A172 (cell line): ENCODE measurements at regions not wholly inside any gene's neighbourhood (a gene's known extent, or its start where the extent isn't known, plus 50 kb on each side); places are given as distances from the start of the nearest gene placed in this dataset.
"Not testable (repeated sequence)": the region's sequence is repeated elsewhere in the genome, so short reads cannot be mapped to it uniquely, and the experiment has no call there.

Experiments used
- DNase-seq: peaks from one replicate; pipeline ENCODE4 v3.0.0-alpha.2; 2015; ENCODE audit warnings: low spot score

DNA sequence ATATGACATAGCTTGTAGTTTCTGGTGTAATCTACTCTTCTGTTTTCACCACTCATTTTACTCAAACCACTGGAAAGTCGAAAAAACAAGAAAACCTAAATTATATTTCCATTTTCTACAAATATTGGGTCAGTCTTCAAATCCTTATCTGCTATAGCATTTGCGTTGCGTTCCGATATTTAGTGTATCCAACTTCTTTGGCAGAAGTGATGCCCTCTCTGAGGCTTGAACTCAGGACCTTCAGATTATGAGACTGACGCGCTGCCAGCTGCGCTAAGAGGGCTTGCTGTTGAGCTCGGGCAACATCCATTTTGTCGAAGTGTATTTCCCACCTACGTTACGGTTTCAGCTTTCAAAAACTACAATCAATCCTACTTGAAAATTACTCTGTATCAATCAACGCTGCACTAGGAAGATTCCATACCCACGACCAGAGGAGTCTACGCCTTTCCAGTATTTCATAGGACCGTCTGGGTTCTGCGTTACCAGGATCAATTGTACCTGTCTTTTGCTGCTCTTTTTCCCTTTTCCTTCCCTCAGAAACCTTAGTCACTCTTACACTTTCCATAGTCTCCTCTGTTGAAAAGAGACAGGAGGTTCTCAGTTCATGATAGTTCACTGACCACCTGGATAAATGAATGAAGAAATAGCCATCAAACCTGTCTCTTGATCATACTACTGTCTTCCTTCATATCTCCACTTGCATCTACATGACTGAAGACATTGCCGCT lies 140.5 kb upstream of the ZNF322 start:
- DNase-seq: not testable (repeated sequence)

DNA sequence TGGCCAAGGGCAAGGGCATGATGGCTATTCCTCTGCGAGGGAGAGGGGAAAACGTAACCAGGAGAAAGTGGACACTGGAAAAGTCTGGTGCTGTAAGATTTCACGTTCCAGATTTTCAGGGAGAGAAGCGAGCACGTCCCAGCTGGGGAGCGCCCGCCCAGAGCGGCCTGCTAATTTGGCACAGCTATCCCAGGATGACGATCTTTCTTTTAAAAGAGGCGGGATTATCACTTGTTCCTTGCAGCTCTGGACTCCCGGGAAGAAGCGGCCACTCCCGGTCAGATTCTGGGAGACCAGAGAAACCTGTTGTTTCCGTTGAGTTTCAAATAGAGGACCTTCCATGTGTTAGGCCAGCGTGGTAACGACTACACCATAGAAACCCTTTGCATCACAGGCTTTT lies 144.2 kb upstream of the ZNF322 start:
- DNase-seq: not testable (repeated sequence)

DNA sequence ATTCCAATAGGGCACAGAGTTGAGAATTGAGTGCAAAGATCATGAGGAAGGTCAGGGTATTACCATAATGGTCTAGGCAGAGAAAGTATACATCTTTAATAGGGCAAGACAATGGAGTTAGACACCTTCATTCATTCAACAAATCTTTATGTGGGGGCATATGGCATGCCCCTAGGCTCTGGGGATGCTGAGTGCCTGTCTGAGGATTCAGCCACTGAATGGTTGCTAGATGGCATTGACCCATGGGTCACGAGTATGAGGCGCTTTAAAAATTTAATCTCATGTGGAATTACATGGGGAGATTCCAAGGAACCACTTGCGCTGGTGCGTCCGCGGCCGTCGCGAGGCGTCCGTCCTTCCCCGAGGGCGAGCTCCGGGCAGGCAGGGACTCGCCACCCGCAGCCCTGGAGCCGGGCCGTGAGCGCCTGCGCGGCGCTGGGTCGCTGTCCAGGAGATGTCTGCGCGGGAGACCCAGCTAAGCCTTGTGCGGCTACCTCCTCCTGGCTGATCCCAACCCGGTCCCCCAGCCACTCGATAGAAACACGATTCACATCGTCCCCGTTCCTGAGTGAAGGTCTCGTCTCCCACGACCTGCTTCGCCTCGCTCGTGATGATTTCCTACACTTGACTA lies 152.1 kb upstream of the ZNF322 start:
- not testable (repeated sequence) for DNase-seq

GRCh38 chr6:26818640-26819225 lies 159.2 kb upstream of the ZNF322 start:
- DNase-seq: not testable (repeated sequence)

GRCh38 chr6:26827965-26828364 lies 168.4 kb upstream of the ZNF322 start:
- DNase-seq: not testable (repeated sequence)

DNA sequence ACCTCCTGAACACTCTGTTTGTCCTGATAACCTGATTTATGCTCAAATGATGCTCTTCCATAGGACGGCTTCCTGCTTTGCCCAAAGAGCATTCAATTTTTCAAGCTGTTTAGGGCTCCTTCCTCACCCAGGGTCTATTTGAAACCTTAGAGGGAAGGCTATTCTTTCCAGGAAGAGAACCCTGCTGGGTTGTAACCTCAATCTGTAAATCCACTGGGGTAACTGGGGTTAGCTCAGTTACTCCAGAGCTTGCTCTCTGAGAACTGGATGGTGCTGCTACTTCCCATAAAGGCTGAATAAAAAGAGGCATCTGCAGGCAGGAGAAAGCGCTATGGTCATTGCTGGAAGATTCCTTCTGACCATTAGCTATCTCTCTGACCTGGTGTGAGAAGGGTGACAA lies 169.9 kb upstream of the ZNF322 start:
- not testable (repeated sequence) for DNase-seq

GRCh38 chr6:26830992-26831391 lies 171.4 kb upstream of the ZNF322 start:
- DNase-seq: not testable (repeated sequence)

DNA sequence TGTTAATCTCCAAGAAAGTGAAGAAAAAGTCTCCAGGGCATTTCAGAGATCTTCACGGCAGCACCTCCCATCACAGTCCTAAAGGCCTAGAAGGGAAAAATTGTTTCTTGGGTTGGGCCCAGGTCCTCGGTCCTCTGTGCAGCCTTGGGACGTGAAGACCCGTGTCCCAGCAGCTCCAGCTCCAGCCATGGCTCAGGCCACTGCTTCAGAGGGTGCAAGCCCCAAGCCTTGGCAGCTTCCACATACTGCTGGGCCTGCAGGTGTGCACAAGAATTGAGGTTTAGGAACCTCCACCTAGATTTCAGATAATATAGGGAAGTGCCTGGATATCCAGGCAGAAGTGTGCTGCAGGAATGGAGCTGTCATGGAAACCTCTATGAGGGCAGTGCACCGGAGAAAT lies 176.2 kb upstream of the ZNF322 start:
- DNase-seq: not testable (repeated sequence)

- not testable (repeated sequence) for DNase-seq
Measured at GRCh38 chr6:26836657-26837056, 177.1 kb upstream of the ZNF322 start.

DNA sequence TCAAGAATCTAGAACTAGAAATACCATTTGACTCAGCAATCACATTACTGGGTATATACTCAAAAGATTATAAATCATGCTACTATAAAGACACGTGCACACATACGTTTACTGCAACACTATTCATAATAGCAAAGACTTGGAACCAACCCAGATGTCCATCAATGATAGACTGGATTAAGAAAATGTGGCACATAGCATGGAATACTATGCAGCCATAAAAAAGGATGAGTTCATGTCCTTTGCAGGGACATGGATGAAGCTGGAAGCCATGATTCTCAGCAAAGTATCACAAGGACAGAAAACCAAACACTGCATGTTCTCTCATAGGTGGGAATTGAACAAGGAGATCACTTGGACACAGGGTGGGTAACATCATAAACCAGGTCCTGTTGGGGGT lies 185.3 kb upstream of the ZNF322 start:
- DNase-seq: not testable (repeated sequence)

DNA sequence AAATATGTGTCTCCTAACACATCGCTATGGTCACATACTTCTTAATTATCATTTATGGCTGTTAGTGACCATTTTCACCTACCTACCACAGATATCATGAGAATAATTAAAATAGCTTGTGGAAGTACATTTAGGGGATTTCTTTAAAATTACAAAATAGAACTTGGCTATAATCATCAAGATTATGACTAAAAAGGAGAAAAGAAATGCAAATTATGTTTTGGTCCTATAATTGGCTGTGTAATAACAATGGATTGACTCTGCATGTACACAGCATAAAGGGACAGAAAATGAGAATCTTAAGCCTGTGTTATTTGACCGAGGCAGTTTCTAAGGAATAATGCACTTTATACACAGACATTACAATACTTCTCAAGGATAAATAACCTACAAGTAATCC lies 197.7 kb upstream of the ZNF322 start:
- not testable (repeated sequence) for DNase-seq

GRCh38 chr6:26859067-26859770 lies 199.7 kb upstream of the ZNF322 start:
- not testable (repeated sequence) for DNase-seq

DNA sequence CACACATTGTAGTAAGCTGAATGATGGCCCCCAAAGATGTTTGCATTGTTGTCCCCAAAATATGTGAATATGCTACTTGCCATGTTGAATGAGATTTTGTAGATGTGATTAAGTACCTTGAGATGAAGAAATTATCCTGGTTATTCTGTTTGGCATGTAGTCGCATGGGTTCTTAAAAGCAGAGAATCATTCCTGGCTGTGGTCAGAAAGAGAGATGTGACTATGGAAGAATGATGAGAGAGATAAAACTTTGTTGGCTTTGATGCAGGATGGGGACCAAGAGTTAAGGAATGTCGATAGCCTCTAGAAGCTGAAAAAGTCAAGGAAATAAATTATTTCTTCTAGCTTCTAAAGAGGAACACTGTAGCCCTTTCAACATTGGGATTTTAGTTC lies 200.2 kb upstream of the ZNF322 start:
- DNase-seq: not testable (repeated sequence)

DNA sequence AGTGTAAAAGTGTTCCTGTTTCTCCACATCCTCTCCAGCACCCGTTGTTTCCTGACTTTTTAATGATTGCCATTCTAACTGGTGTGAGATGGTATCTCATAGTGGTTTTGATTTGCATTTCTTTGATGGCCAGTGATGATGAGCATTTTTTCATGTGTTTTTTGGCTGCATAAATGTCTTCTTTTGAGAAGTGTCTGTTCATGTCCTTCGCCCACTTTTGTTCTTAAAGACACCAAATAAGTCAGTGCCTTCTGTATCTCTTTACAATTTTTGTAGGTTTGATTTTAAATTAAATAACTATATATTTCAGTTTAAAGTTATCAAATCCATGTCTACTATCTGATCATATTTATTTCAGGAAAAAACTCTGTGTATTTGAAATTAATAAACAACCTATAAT lies 202.4 kb upstream of the ZNF322 start:
- DNase-seq: not testable (repeated sequence)

GRCh38 chr6:26863641-26864040 lies 204.1 kb upstream of the ZNF322 start:
- DNase-seq: not testable (repeated sequence)

GRCh38 chr6:26898785-26899184 lies 239.2 kb upstream of the ZNF322 start:
- DNase-seq: not testable (repeated sequence)

- peak; percentile 57 for DNase-seq
Measured at GRCh38 chr6:26924206-26924605, 264.7 kb upstream of the ZNF322 start.

GRCh38 chr6:26928190-26928589 lies 268.6 kb upstream of the ZNF322 start:
- not testable (repeated sequence) for DNase-seq

- DNase-seq: not testable (repeated sequence)
Measured at GRCh38 chr6:26937258-26937657, 277.7 kb upstream of the ZNF322 start.

DNA sequence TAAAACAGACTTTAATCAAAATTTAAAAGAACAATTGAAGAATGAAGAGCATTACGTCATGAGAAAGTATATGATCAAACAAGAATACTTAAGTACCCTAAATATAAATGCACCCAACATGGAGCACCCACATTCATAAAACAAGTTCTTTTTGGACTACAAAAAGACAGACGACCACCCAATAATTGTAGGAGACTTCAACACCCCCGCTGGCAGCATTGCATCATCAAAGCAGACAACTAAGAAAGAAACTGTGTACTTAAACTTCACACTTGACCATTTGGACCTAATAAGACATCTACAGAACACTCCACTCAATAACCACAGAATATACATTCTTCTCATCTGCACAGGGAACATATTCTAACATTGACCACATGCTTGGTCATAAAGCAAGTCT lies 291.7 kb upstream of the ZNF322 start:
- not testable (repeated sequence) for DNase-seq

- DNase-seq: peak; percentile 85
Measured at GRCh38 chr6:26956078-26956600, 291.4 kb upstream of the PRSS16 start.

GRCh38 chr6:26956601-26957184 lies 290.8 kb upstream of the PRSS16 start:
- DNase-seq: peak; percentile 29
